ENCODE measurements at regions not wholly inside any gene's neighbourhood (a gene's known extent, or its start where the extent isn't known, plus 50 kb on each side); places are given as distances from the start of the nearest gene placed in this dataset.

GRCh38 chr5:167105941-167106340 lies 1185.5 kb upstream of the WWC1 start:
- no peaks in the 10 kb centered on the region for H3K27me3 ChIP-seq (ENCODE audit: control insufficient read depth in 2 of 2, insufficient read depth in 2 of 2, low read length in 2 of 2)
- H2AFZ ChIP-seq (ENCODE audit: low read depth, low read length): no peak overlapping the region
- intact Hi-C loops (cut with micrococcal nuclease) (no loop called here), dilution Hi-C loops (cut with MboI; ENCODE audit: extremely low pct_ligation_motif_present, low sequenced_read_pairs) (no loop called here)
- no peak overlapping the region for H3K27ac ChIP-seq (ENCODE audit: insufficient read depth, low read depth, low read length)
- POLR2A ChIA-PET: no interaction called here
- DNase-seq (ENCODE audit: low read depth, low spot score) (no peak), FAIRE-seq (no peak)
- no peaks in the 10 kb centered on the region for H4K20me1 ChIP-seq (replicated peaks; ENCODE audit: control insufficient read depth, extremely low read depth, insufficient read depth, low read length)
- no peaks in the 10 kb centered on the region for H3K4me1 ChIP-seq (ENCODE audit: control insufficient read depth, extremely low read depth, insufficient read depth, low read length)
- no peak overlapping the region for H3K4me3 ChIP-seq (replicated peaks in 1 of 3; ENCODE audit: insufficient read depth in 1 of 3, low read depth in 1 of 3, low read length in 3 of 3)
- H3K9me1 ChIP-seq (replicated peaks; ENCODE audit: control insufficient read depth, extremely low read depth, insufficient read depth, low read length): no peaks in the 10 kb centered on the region
- no peak overlapping the region for H3K9ac ChIP-seq (replicated peaks; ENCODE audit: extremely low read depth, insufficient read depth, low read length)
- no TSS peak for BruUV-seq (replicated peaks)
- CTCF ChIA-PET: no interaction called here
- no peak for TF ChIP-seq POLR2AphosphoS5 (IDR thresholded peaks at IDR 0.05; ENCODE audit: insufficient read depth, low read depth, low read length)
- TF ChIP-seq EZH2 (IDR thresholded peaks at IDR 0.05; ENCODE audit: borderline replicate concordance, low read depth, low read length, severe bottlenecking): no peak
- no peak for TF ChIP-seq GATA2 (IDR thresholded peaks at IDR 0.05; ENCODE audit: insufficient read depth, insufficient read length, low read depth, low read length)
- TF ChIP-seq MYC (IDR thresholded peaks at IDR 0.05; ENCODE audit: low read depth, low read length): no peak
- no peak for TF ChIP-seq CTCF (IDR thresholded peaks at IDR 0.05; ENCODE audit: extremely low read depth in 1 of 2, insufficient read depth in 1 of 2, low read depth in 1 of 2, low read length in 2 of 2)
- no peak for TF ChIP-seq FOS (IDR thresholded peaks at IDR 0.05; ENCODE audit: borderline replicate concordance, insufficient read depth, low read length)
- no peak for TF ChIP-seq MAX (IDR thresholded peaks at IDR 0.05; ENCODE audit: insufficient read depth, insufficient read length)
- TF ChIP-seq POLR2A (IDR thresholded peaks at IDR 0.05; ENCODE audit: low read depth, low read length): no peak
- TF ChIP-seq JUN (IDR thresholded peaks at IDR 0.05; ENCODE audit: borderline replicate concordance, insufficient read depth, insufficient read length, low read depth): no peak
- H3K79me2 ChIP-seq (ENCODE audit: control insufficient read depth, insufficient read depth, low read length): no peaks in the 10 kb centered on the region
- no peaks in the 10 kb centered on the region for H3K9me3 ChIP-seq (replicated peaks; ENCODE audit: control insufficient read depth, insufficient read depth, low read length)
- H3K36me3 ChIP-seq (ENCODE audit: control insufficient read depth in 2 of 2, extremely low read depth in 1 of 2, insufficient read depth in 2 of 2, low read length in 2 of 2): no peaks in the 10 kb centered on the region
- no peak overlapping the region for H3K4me2 ChIP-seq (ENCODE audit: insufficient read depth, low read length)

Data from endothelial cell of umbilical vein (primary cell).